Thyroid gland (tissue), 4 donors: ENCODE measurements at regions not wholly inside any gene's neighbourhood (a gene's known extent, or its start where the extent isn't known, plus 50 kb on each side); places are given as distances from the start of the nearest gene placed in this dataset.

Source experiments
- CTCF ChIP-seq, 6 experiments: fragments of 200-600 bp in 3 of 6; fragments of 450-650 bp in 3 of 6; sonication (generic) in 3 of 6; IDR thresholded peaks; one replicate each; pipeline ENCODE4 v1.5.1; 2016 to 2019; ENCODE audit warnings: antibody characterized with exemption in 6 of 6, mild to moderate bottlenecking in 2 of 6, inconsistent platforms in 1 of 6, moderate library complexity in 1 of 6
- POLR2A ChIP-seq, 2 donors: fragments of 450-650 bp; IDR thresholded peaks; one replicate each; pipeline ENCODE4 v1.6.1; 2017; ENCODE audit warnings: antibody characterized with exemption in 2 of 2, mild to moderate bottlenecking in 2 of 2, moderate library complexity in 1 of 2

DNA sequence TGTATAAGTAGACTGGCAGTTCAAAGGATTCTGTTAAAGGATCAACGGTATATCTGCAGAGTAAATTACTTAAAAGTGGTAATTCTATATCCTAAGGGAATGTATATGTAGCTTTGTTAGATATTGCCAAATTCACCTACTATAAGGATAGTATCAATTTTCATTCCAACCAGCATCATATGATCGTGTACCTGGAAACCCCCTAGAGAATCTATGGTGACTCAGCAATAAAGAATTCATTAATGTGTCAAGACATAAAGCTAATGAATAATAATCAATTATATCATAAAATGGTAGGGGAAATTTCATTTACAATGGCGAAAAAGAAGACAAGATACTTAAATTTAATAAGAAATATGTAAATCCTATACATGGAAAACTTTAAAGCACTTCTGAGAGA lies 234.1 kb upstream of the ACTBL2 start:
- no peak for TF ChIP-seq CTCF (IDR thresholded peaks at IDR 0.05)
- TF ChIP-seq POLR2A (IDR thresholded peaks at IDR 0.05), result no peak
